ENCODE measurements at regions not wholly inside any gene's neighbourhood (a gene's known extent, or its start where the extent isn't known, plus 50 kb on each side); places are given as distances from the start of the nearest gene placed in this dataset.

GRCh38 chrX:23504540-23504884 lies 162.8 kb upstream of the PRDX4 start:
- TF ChIP-seq GATA2 (IDR thresholded peaks at IDR 0.05; ENCODE audit: insufficient read depth, insufficient read length, low read depth, low read length) (no peak), POLR2A (IDR thresholded peaks at IDR 0.05; ENCODE audit: low read depth, low read length) (no peak), CTCF (IDR thresholded peaks at IDR 0.05; ENCODE audit: extremely low read depth in 1 of 2, insufficient read depth in 1 of 2, low read depth in 1 of 2, low read length in 2 of 2) (no peak), EZH2 (IDR thresholded peaks at IDR 0.05; ENCODE audit: borderline replicate concordance, low read depth, low read length, severe bottlenecking) (no peak), JUN (IDR thresholded peaks at IDR 0.05; ENCODE audit: borderline replicate concordance, insufficient read depth, insufficient read length, low read depth) (no peak)

Data from endothelial cell of umbilical vein (primary cell).